HG03097 (cell line): ENCODE measurements at regions not wholly inside any gene's neighbourhood (a gene's known extent, or its start where the extent isn't known, plus 50 kb on each side); places are given as distances from the start of the nearest gene placed in this dataset.
"Not testable (repeated sequence)": the region's sequence is repeated elsewhere in the genome, so short reads cannot be mapped to it uniquely, and the experiment has no call there.

ENCODE experiments used
- ATAC-seq: cut with Tn5 transposase; IDR thresholded peaks from one replicate; pipeline ENCODE4 v1.9.1; 2021; ENCODE audit not compliant: unreplicated experiment, low FRiP score

- no peak for ATAC-seq
Measured at GRCh38 chr13:79846386-79846785, 365.4 kb downstream of the NDFIP2 start.

- no peak for ATAC-seq
Measured at GRCh38 chr13:79837741-79838450, 356.9 kb downstream of the NDFIP2 start.

DNA sequence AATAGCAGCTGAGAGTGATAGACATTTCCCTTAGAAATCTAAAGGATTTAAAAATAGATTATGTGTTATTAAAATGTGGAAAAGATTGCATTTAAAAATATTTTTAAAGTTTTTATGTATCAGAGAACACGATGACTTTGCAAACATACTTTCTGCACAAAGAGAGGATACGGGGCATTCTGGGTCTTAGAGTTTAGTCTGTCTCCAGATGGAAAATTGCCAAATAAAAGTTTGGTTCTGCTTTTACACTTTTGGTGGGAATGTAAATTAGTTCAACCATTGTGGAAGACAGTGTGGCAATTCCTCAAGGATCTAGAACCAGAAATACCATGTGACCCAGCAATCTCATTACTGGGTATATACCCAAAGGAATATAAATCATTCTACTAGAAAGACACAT, 355.2 kb downstream of the NDFIP2 start:
- not testable (repeated sequence) for ATAC-seq

DNA sequence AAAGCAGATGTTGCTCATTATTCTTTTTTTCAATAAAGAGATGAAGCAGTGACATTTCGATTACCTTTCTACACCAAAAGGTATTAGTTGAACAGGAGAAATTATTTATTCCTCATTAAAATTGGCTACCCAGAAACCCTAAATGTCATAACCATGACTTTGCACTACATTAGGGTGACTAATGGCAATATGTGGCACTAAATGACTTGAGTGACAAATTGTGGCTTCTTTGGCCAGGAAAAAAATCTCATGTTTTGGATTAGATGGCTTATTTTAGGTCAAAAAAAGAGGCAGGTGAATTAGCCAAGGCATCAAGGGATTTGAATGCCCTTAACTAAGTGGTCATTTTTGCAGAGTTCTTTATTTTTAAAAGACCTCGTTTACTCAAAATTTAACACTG, 353.9 kb downstream of the NDFIP2 start:
- ATAC-seq, result no peak

- no peak for ATAC-seq
Measured at GRCh38 chr13:79833991-79834390, 353.0 kb downstream of the NDFIP2 start.

DNA sequence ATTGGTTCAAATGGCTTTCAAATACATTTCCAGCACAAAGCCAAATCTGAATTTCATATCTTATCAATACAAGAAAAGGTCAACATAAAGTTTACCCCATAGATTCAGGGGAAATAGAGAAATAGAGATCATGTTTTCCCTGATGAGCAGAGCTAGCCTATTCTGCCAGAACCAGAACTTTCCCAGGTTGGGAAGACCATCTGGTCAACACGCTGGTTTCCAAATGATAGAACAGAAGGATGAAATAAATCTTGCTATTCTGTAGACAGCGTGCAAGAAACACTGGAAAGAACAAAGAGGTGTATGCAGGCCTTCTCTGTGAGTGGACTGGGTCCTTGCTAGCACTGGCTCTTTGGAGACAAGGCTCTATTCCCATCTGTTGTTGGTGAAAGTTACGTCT, 350.6 kb downstream of the NDFIP2 start:
- no peak for ATAC-seq

GRCh38 chr13:79830945-79831344, 350.0 kb downstream of the NDFIP2 start:
- ATAC-seq, result no peak

DNA sequence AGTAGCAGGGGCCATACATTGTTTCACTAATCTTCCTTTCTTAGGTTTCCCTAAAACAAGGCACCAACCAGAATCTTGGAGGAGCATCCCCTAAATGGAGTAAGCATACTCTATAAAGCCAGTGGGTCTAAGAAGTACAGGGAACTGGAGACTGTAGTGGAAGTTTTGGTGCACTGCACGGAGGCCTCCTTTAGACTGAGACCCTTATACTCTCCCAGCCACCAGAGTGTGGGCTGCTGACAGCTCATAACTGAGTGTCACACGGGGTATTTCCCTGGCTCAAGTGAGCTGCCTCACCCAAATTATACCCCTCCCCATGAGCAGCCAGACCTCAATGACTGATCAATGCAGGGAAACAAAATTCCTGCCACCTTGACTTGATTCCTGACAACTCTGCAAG, 349.5 kb downstream of the NDFIP2 start:
- ATAC-seq, result no peak

DNA sequence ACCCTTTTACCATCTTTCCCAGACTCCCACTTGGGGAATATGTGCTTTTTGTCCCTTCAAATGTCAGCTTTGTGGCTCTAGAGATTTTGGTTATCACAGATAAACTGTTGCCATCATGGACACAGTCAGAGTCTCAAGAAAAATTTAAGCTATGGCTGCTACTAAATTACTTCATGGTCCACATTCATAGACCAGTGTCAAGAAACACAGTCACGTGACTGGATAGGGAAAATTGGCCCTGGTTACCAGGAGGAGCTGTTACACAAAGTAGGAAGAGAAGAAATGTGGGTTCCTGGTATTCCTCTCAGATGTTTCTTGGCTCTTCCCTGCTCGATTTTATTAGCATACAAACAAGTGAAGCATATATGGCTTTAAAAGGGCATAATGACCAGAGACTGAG, 348.9 kb downstream of the NDFIP2 start:
- ATAC-seq, result no peak

DNA sequence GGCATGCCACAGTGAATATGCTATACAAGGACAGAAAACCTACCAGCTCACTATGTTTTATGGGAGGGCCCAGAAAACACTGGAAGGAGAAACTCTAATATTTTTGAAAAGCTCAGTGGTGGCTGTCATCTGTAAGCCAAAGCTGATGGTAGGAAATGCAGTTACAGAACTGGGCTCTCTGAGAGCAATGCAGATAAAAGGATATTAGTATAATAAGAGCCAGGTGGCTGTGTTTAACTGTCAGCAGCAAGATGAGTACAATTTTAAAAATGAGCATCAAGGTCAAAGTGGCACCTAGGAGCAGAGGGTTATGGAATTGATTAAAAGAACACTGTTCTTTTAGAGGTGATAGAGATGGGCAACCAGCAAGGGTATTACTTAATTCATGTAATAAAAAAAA, 345.0 kb downstream of the NDFIP2 start:
- ATAC-seq, result no peak

DNA sequence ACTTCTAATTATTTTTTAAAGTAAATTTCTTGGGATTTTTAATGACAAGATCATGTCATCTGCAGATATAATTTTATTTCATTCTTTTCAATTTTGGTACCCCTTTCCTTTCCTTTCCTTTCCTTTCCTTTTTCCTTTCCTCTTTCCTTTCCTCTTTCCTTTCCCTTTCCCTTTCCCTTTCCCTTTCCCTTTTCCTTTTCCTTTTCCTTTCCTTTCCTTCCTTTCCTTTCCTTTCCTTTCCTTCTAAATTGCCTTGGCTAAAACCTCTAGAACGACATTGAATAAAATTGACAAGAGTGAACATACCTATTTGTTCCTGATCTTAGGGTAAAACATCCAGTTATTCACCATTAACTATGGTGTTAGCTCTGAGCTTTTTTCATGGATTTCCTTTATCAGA, 334.1 kb downstream of the NDFIP2 start:
- ATAC-seq, result no peak

GRCh38 chr13:79812070-79812850, 331.3 kb downstream of the NDFIP2 start:
- ATAC-seq, result peak; percentile 73

GRCh38 chr13:79811170-79811569, 330.2 kb downstream of the NDFIP2 start:
- no peak for ATAC-seq

DNA sequence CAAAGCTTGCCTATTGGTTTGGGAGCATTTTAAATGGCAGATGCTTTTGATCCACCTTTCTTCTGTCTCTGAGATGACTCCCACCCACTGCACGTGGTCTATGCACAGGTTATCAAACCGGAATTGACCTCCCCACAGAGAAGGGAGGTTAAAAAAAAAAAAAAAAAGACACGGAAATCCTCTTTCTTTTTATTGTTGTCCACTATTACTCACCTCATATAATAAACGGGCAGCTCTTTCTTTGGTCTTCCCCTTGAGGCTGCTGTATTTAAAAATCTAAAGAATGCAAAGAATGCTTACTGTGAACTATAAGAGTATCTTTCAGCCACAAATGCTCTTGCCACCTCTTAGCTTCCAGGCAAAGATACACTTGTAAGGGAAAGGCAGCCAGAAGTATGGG, 329.7 kb downstream of the NDFIP2 start:
- no peak for ATAC-seq

- ATAC-seq, result no peak
Measured at GRCh38 chr13:79810018-79810417, 329.1 kb downstream of the NDFIP2 start.

GRCh38 chr13:79808475-79808874, 327.5 kb downstream of the NDFIP2 start:
- ATAC-seq, result no peak

- ATAC-seq, result no peak
Measured at GRCh38 chr13:79807554-79807953, 326.6 kb downstream of the NDFIP2 start.

DNA sequence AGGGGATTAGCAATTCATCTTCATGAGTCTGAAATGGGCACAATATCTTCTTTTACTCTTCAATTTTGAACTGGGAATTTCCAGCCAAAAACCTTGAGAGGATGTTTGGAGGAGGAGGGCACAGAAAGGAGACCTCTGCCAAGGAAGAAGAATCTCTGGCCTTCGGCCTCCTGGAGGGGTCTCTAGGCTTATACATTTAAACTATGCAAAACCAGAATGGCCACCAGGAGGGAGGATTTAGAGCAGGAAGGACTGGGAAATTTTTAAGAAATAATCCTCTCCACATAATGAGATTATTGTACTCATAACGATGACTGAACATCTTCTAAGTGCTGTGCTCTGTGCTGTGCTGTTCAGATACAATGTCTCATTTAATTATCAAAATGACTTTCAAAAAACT, 325.9 kb downstream of the NDFIP2 start:
- ATAC-seq, result no peak

GRCh38 chr13:79805317-79805716, 324.4 kb downstream of the NDFIP2 start:
- no peak for ATAC-seq

DNA sequence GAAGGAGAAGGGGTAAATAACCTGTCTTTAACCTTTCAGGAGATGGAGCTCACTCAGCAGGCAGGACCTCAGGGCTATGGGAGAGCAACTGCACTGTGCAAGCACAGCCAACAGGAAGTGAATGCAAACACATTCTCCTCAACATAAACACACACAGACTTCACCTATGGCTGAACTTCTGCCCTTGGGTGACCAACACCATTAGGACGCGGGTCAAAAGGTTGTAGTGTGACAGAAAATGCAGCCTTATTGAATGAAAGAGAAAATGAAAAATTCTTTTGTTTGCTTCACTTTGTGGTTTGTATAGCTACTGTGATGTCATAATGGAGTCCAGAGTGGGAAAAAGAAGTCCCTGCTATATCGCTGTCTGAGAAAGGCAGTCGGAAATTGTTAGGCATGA, 323.0 kb downstream of the NDFIP2 start:
- no peak for ATAC-seq

DNA sequence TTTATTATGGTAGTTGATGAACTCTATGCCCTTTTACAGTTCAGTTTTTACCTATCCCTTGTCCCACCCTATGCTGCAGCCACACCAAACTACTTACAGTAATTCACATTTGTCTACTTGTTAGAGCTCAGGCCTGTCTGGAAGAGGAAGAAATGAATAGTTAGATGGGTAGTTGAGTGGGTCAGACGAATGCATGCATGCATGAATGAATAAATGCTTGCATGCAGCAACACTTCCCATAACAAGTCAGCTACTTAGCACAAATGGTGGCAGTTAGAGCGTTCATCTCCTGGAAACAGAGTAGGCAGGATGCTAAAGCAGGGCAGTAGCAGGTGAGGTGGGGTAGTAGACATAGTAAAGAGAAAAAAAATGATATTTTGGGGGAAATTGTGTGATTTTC, 322.3 kb downstream of the NDFIP2 start:
- no peak for ATAC-seq

GRCh38 chr13:79802389-79803085, 321.6 kb downstream of the NDFIP2 start:
- no peak for ATAC-seq
